GM23338 (cell line): ENCODE measurements at regions not wholly inside any gene's neighbourhood (a gene's known extent, or its start where the extent isn't known, plus 50 kb on each side); places are given as distances from the start of the nearest gene placed in this dataset.

Source experiments
- ATAC-seq: fragments of 200-7000 bp; cut with Tn5 transposase; 3 replicates; pipeline ENCODE4 v1.9.1; 2020
- DNase-seq: peaks from one replicate; pipeline ENCODE4 v3.0.0-alpha.2; 2015; ENCODE audit warnings: low spot score
- H2AFZ ChIP-seq: fragments of 200-600 bp; sonication (generic); 2 replicates; pipeline ENCODE4 v1.8.0; 2016; ENCODE audit warnings: antibody characterized with exemption, mild to moderate bottlenecking, moderate library complexity
- H3F3A ChIP-seq: fragments of 200-600 bp; sonication (generic); replicated peaks from 2 replicates; pipeline ENCODE4 v1.8.0; 2017; ENCODE audit warnings: antibody characterized with exemption, mixed run types, low read depth
- H3K27ac ChIP-seq: fragments of 200-600 bp; sonication (generic); 2 replicates; pipeline ENCODE4 v1.6.1; 2016; ENCODE audit warnings: low read depth
- H3K27me3 ChIP-seq: fragments of 200-600 bp; sonication (generic); 2 replicates; pipeline ENCODE4 v1.8.0; 2016; ENCODE audit warnings: mild to moderate bottlenecking, mixed run types, moderate library complexity; ENCODE audit not compliant: insufficient read depth
- H3K36me3 ChIP-seq: fragments of 200-600 bp; sonication (generic); 2 replicates; pipeline ENCODE4 v1.8.0; 2016; ENCODE audit warnings: mild to moderate bottlenecking; ENCODE audit not compliant: insufficient read depth
- H3K4me1 ChIP-seq: fragments of 200-600 bp; sonication (generic); 2 replicates; pipeline ENCODE4 v1.8.0; 2016; ENCODE audit warnings: mild to moderate bottlenecking, moderate library complexity; ENCODE audit not compliant: insufficient read depth
- H3K4me2 ChIP-seq: fragments of 200-600 bp; sonication (generic); 2 replicates; pipeline ENCODE4 v1.7.1; 2017; ENCODE audit warnings: mixed run types
- H3K4me3 ChIP-seq: fragments of 200-600 bp; sonication (generic); 2 replicates; pipeline ENCODE4 v1.6.1; 2016; ENCODE audit warnings: mixed run types
- H3K79me2 ChIP-seq: fragments of 200-600 bp; sonication (generic); replicated peaks from 2 replicates; pipeline ENCODE4 v1.8.0; 2017; ENCODE audit warnings: mild to moderate bottlenecking; ENCODE audit not compliant: insufficient read depth
- H3K9me2 ChIP-seq: fragments of 200-600 bp; sonication (generic); 2 replicates; pipeline ENCODE4 v1.8.0; 2017; ENCODE audit not compliant: insufficient read depth
- H4K20me1 ChIP-seq: fragments of 200-600 bp; sonication (generic); replicated peaks from 2 replicates; pipeline ENCODE4 v1.8.0; 2017; ENCODE audit warnings: mild to moderate bottlenecking; ENCODE audit not compliant: insufficient read depth
- H3K27ac Mint-ChIP-seq: 2 replicates; pipeline ENCODE4 v1.8.0; 2020; ENCODE audit warnings: inconsistent platforms, mild to moderate bottlenecking, moderate library complexity, mixed read lengths
- H3K27me3 Mint-ChIP-seq: 3 replicates; pipeline ENCODE4 v1.8.0; 2022; ENCODE audit warnings: low read depth, mild to moderate bottlenecking, moderate library complexity, mixed read lengths, inconsistent platforms; ENCODE audit not compliant: insufficient read depth, poor library complexity
- H3K36me3 Mint-ChIP-seq: 3 replicates; pipeline ENCODE4 v1.8.0; 2021; ENCODE audit warnings: low read depth, mild to moderate bottlenecking, inconsistent platforms, moderate library complexity, mixed read lengths
- H3K4me1 Mint-ChIP-seq: 3 replicates; pipeline ENCODE4 v1.8.0; 2020; ENCODE audit warnings: mild to moderate bottlenecking, inconsistent platforms, mixed read lengths
- H3K4me3 Mint-ChIP-seq: 3 replicates; pipeline ENCODE4 v1.8.0; 2021; ENCODE audit warnings: moderate library complexity, mild to moderate bottlenecking, inconsistent platforms, mixed read lengths
- H3K9me3 Mint-ChIP-seq: 3 replicates; pipeline ENCODE4 v1.8.0; 2020; ENCODE audit warnings: moderate library complexity, mild to moderate bottlenecking, inconsistent platforms, mixed read lengths
- CREB1 ChIP-seq: fragments of 250-450 bp; sonication (Bioruptor Pico); IDR thresholded peaks from 2 replicates; pipeline ENCODE4 v1.5.0; 2020; ENCODE audit warnings: low read depth, mild to moderate bottlenecking, moderate library complexity
- CTCF ChIP-seq, 2 experiments: fragments of 200-600 bp in 1 of 2; sonication (generic) in 1 of 2; conservative IDR thresholded peaks; 2 replicates each; pipeline versions ENCODE4 v1.5.1 to v1.6.1; 2016 to 2017; ENCODE audit warnings: antibody characterized with exemption in 2 of 2, low read depth in 2 of 2, mild to moderate bottlenecking in 2 of 2, moderate library complexity in 1 of 2
- ETS1 ChIP-seq: IDR thresholded peaks from 2 replicates; pipeline ENCODE4 v1.6.1; 2016; ENCODE audit warnings: antibody characterized with exemption
- EZH2 ChIP-seq: fragments of 200-600 bp; sonication (generic); IDR thresholded peaks from one replicate; pipeline ENCODE4 v1.8.0; 2017; ENCODE audit warnings: antibody characterized with exemption, mild to moderate bottlenecking, low read depth; ENCODE audit not compliant: unreplicated experiment
- JUNB ChIP-seq: IDR thresholded peaks from one replicate; pipeline ENCODE4 v1.6.1; 2016; ENCODE audit warnings: antibody characterized with exemption; ENCODE audit not compliant: unreplicated experiment
- NANOG ChIP-seq: IDR thresholded peaks from 2 replicates; pipeline ENCODE4 v1.6.1; 2016; ENCODE audit warnings: antibody characterized with exemption, borderline replicate concordance
- REST ChIP-seq: IDR thresholded peaks from one replicate; pipeline ENCODE4 v1.6.1; 2018; ENCODE audit warnings: antibody characterized with exemption; ENCODE audit not compliant: unreplicated experiment
- ZNF114 ChIP-seq: fragments of 250-450 bp; sonication (Bioruptor Pico); IDR thresholded peaks from 2 replicates; pipeline ENCODE4 v1.5.0; 2020; ENCODE audit warnings: mild to moderate bottlenecking, moderate library complexity
- ZNF331 ChIP-seq: fragments of 250-450 bp; sonication (Bioruptor Pico); IDR thresholded peaks from 2 replicates; pipeline ENCODE4 v1.5.0; 2020; ENCODE audit warnings: low read depth, mild to moderate bottlenecking, moderate library complexity

GRCh38 chr14:73764406-73765280, 50.5 kb upstream of the PNMA1 start:
- Histone ChIP-seq H3K4me1 (peaks cover 13% of the 10 kb centered on the region; the same call in 1 of the 2 replicates), H4K20me1 (peaks cover 3% of the 10 kb centered on the region; the same call in 1 of the 2 replicates)
- no peak for ATAC-seq

More at GRCh38 chr14:73764406-73765280, 50.5 kb upstream of the PNMA1 start:
- DNase-seq: no peak
- Mint-ChIP-seq H3K4me1 (peaks cover 32% of the 10 kb centered on the region), H3K4me3 (no peak overlapping the region), H3K27me3 (peaks cover 34% of the 10 kb centered on the region), H3K36me3 (no peaks in the 10 kb centered on the region; the same call in 2 of the 3 replicates), H3K9me3 (no peaks in the 10 kb centered on the region), H3K27ac (no peak overlapping the region)
- TF ChIP-seq CTCF (conservative IDR thresholded peaks at IDR 0.05; ENCODE audit: low read depth in 2 of 2): no peak
- TF ChIP-seq ETS1: no peak
- no peak for TF ChIP-seq EZH2
- no peak for TF ChIP-seq ZNF114 (CRISPR knock-in tag)
- TF ChIP-seq CREB1 (CRISPR knock-in tag): no peak
- no peak for TF ChIP-seq NANOG
- no peak for TF ChIP-seq ZNF331 (CRISPR knock-in tag)
- TF ChIP-seq REST: no peak
- no peak for TF ChIP-seq JUNB
- 0 out of 2 replicates have a peak, but pooled peaks cover 8% of the 10 kb centered on the region for H3F3A ChIP-seq
- no peak overlapping the region for H3K4me2 ChIP-seq
- H3K27me3 ChIP-seq: peaks cover 26% of the 10 kb centered on the region
- no peak overlapping the region for H2AFZ ChIP-seq
- H3K36me3 ChIP-seq: no peaks in the 10 kb centered on the region
- no peak overlapping the region for H3K4me3 ChIP-seq
- H3K27ac ChIP-seq: no peak overlapping the region
- H3K79me2 ChIP-seq: no peaks in the 10 kb centered on the region
- H3K9me2 ChIP-seq: no peaks in the 10 kb centered on the region
